Fibroblast of mammary gland (primary cell): ENCODE measurements at regions not wholly inside any gene's neighbourhood (a gene's known extent, or its start where the extent isn't known, plus 50 kb on each side); places are given as distances from the start of the nearest gene placed in this dataset.

Source experiments
- DNase-seq: peaks from one replicate; pipeline ENCODE4 v3.0.0-alpha.2; 2010; ENCODE audit warnings: low read depth
- H3K4me3 ChIP-seq: 2 replicates; pipeline ENCODE4 v1.5.1; 2011; ENCODE audit warnings: low read depth, mild to moderate bottlenecking, low read length, moderate library complexity; ENCODE audit not compliant: control insufficient read depth
- CTCF ChIP-seq: conservative IDR thresholded peaks from 2 replicates; pipeline ENCODE4 v1.5.1; 2011; ENCODE audit warnings: low read depth, low read length, inconsistent platforms; ENCODE audit not compliant: control insufficient read depth, insufficient read depth

GRCh38 chr16:55390630-55391237 is 66.7 kb downstream of the IRX6 start:
- no peak for DNase-seq
- H3K4me3 ChIP-seq, result no peak overlapping the region
- no peak for TF ChIP-seq CTCF

GRCh38 chr16:55391760-55392375 is 67.9 kb downstream of the IRX6 start:
- no peak for DNase-seq
- TF ChIP-seq CTCF, result no peak
- H3K4me3 ChIP-seq, result no peak overlapping the region

- no peak for TF ChIP-seq CTCF
- no peak overlapping the region for H3K4me3 ChIP-seq
- DNase-seq, result peak; percentile 3
Measured at GRCh38 chr16:55392701-55393100, 68.7 kb downstream of the IRX6 start.

GRCh38 chr16:55393991-55394390 is 70.0 kb downstream of the IRX6 start:
- no peak for TF ChIP-seq CTCF
- no peak for DNase-seq
- H3K4me3 ChIP-seq, result no peak overlapping the region

- H3K4me3 ChIP-seq, result no peak overlapping the region
- no peak for DNase-seq
- no peak for TF ChIP-seq CTCF
Measured at GRCh38 chr16:55398762-55399161, 74.8 kb downstream of the IRX6 start.

GRCh38 chr16:55399911-55400310 is 75.9 kb downstream of the IRX6 start:
- no peak overlapping the region for H3K4me3 ChIP-seq
- no peak for TF ChIP-seq CTCF
- no peak for DNase-seq
